Esophagus muscularis mucosa (tissue), 4 donors: ENCODE measurements at regions not wholly inside any gene's neighbourhood (a gene's known extent, or its start where the extent isn't known, plus 50 kb on each side); places are given as distances from the start of the nearest gene placed in this dataset.

Source experiments
- DNase-seq: peaks from one replicate; pipeline ENCODE4 v3.0.0-alpha.2; 2017; ENCODE audit errors: extremely low spot score
- H3K27ac ChIP-seq, 4 donors: fragments of 200-600 bp; sonication (generic); replicated peaks in 1 of 4; 1 replicate in 3 of 4; 2 replicates in 1 of 4; pipeline ENCODE4 v1.5.1; 2016 to 2019; ENCODE audit warnings: mild to moderate bottlenecking in 1 of 4
- H3K27me3 ChIP-seq, 4 donors: fragments of 200-600 bp; sonication (generic); one replicate each; pipeline versions ENCODE4 v1.5.1 to v1.6.0; 2016 to 2019
- H3K36me3 ChIP-seq, 4 donors: fragments of 200-600 bp; sonication (generic); one replicate each; pipeline ENCODE4 v1.5.1; 2016 to 2019
- H3K4me1 ChIP-seq, 4 donors: fragments of 200-600 bp; sonication (generic); one replicate each; pipeline ENCODE4 v1.5.1; 2016 to 2019
- H3K4me3 ChIP-seq, 4 donors: fragments of 200-600 bp; sonication (generic); 1 replicate in 2 of 4; 2 replicates in 2 of 4; pipeline ENCODE4 v1.5.1; 2016 to 2019; ENCODE audit warnings: mild to moderate bottlenecking in 4 of 4, moderate library complexity in 1 of 4
- H3K9me3 ChIP-seq, 4 donors: fragments of 200-600 bp; sonication (generic); 1 replicate in 3 of 4; 2 replicates in 1 of 4; pipeline ENCODE4 v1.5.1; 2016 to 2019
- CTCF ChIP-seq, 3 experiments: fragments of 200-600 bp in 2 of 3; fragments of 450-650 bp in 1 of 3; sonication (generic) in 2 of 3; IDR thresholded peaks; one replicate each; pipeline ENCODE4 v1.5.1; 2017 to 2019; ENCODE audit warnings: antibody characterized with exemption in 3 of 3, mild to moderate bottlenecking in 2 of 3, moderate library complexity in 1 of 3
- EP300 ChIP-seq: sonication (generic); formaldehyde crosslinking; IDR thresholded peaks from one replicate; pipeline ENCODE4 v1.6.1; 2017; ENCODE audit warnings: antibody characterized with exemption
- POLR2A ChIP-seq: fragments of 450-650 bp; IDR thresholded peaks from one replicate; pipeline ENCODE4 v1.6.1; 2017; ENCODE audit warnings: antibody characterized with exemption, moderate library complexity, mild to moderate bottlenecking, low read depth
- POLR2AphosphoS5 ChIP-seq, 2 donors: sonication (generic); formaldehyde crosslinking; IDR thresholded peaks; one replicate each; pipeline ENCODE4 v1.6.1; 2017; ENCODE audit warnings: antibody characterized with exemption in 2 of 2
- WGBS: methylation state at CpG from one replicate; pipeline ENCODE4 v1.1.5; 2018; 5-methylcytosine and 5-hydroxymethylcytosine counted together
- intact Hi-C: fragments of 100-400 bp; cut with DNase I; formaldehyde crosslinking; loops from one replicate; pipeline ENCODE4 v1.15.1; 2023

DNA sequence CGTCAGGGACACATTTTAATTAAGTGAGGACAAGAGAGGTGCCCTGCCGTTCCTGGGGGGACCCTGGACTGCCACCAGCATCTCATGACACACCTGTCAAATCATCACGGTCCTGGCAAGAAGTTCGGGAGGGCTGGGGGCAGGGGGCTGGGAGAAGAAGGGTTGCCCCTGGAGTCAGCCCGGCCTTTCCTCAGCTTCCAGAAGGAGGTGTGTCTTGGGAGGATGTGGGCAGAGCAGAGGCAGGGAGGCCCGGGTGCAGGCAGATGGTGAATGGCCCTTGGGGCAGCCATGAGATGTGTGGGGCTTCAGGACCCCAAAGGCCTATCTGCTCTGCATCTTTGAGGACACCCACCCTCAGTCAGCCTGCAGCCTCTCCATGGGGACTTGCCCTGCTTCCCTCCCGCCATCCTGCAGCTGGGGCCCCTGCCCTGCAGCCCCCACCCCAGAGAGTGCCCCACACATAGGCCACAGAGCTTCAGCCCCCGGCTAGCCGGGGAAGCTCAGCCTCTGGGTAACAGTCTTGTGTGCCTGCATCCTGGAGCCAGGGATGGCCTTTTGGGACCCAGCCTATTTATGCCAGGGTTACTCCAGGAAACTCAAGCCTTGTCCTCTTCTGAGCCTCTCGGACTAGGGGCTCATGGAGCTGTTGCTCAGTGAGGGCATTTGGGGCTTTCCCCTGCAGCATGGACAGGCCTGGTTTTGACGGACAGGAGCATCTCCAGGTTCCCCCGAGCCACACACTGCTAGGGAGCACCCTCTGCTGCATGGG is 178.5 kb downstream of the KIF26A start:
- no peak for DNase-seq
- Histone ChIP-seq H3K9me3 (no peaks in the 10 kb centered on the region), H3K4me1 (peaks cover 5 to 8% (median 6%) of the 10 kb centered on the region in 4 donors), H3K4me3 (no peak overlapping the region), H3K27me3 (peaks cover 0 to 41% (median 0%) of the 10 kb centered on the region in 4 donors), H3K27ac (no peak overlapping the region), H3K36me3 (no peaks in the 10 kb centered on the region)
- WGBS = 77% methylated on average over 12 of the region's 12 CpGs
- TF ChIP-seq POLR2AphosphoS5 (IDR thresholded peaks at IDR 0.05) = no peak
- no peak for TF ChIP-seq EP300
- TF ChIP-seq CTCF (IDR thresholded peaks at IDR 0.05) = no peak
- no peak for TF ChIP-seq POLR2A
- intact Hi-C loops = no loop called here

- H3K27me3 ChIP-seq = peaks cover 0 to 46% (median 0%) of the 10 kb centered on the region in 4 donors
- intact Hi-C loops = no loop called here
- no peaks in the 10 kb centered on the region for H3K36me3 ChIP-seq
- whole genome bisulfite sequencing = 86% methylated on average over 18 of the region's 18 CpGs
- no peaks in the 10 kb centered on the region for H3K9me3 ChIP-seq
- no peak overlapping the region for H3K4me3 ChIP-seq
- TF ChIP-seq POLR2AphosphoS5 (IDR thresholded peaks at IDR 0.05) (no peak), EP300 (no peak), POLR2A (no peak), CTCF (IDR thresholded peaks at IDR 0.05) (no peak)
- H3K27ac ChIP-seq = no peak overlapping the region
- H3K4me1 ChIP-seq = peaks cover 5 to 8% (median 6%) of the 10 kb centered on the region in 4 donors
- no peak for DNase-seq
These were observed 179.1 kb downstream of the KIF26A start for GRCh38 chr14:104317492-104317805.

GRCh38 chr14:104317975-104318557 is 179.7 kb downstream of the KIF26A start:
- 86% methylated on average over 13 of the region's 18 CpGs for whole genome bisulfite sequencing
- intact Hi-C loops = no loop called here
- no peaks in the 10 kb centered on the region for H3K36me3 ChIP-seq

DNA sequence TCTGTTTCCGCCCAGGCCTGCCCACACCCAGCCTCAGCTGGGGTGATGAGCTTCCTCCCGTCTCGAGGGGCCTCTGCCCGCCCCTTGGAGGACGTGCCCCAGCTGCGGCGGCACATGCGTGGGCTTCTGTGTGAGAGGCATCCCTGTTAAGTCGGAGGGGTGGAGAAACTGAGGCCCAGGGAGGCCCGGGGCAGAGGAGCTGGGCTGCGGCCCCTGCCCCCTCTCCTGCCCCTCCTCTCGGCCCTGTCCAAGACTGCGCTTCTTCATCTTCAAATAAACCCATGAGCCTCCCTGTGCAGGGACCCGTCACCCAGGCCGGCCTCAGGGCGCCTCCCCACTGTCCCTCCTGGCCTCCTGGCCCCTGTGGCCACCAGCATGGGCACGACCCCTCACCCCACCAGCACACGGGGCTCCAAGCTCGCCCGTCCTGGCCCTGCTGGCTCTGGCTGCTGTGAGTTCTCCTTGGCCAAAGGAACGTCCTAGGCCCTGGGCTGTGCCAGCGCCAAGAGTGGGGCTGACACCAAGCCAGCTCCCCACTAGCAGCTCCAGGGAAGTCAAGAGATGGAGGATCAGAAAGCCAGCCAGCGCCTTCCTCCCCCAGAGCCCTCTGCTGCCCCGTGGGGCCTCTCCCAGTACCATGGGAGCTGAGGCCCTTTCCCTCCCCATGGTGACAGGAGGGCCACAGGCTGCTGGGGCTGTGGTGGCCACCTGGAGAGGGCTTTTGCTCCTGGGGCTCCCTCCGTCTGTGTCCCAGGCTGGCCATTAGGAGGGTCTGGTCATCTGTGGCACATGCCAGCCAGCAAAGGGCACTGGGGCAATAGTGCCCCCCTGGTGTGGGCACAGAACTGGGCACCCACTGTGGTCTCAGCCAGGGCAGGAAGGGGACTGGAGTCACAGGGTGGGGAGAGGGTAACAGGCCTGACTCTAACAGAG is 180.4 kb downstream of the KIF26A start:
- no peak for TF ChIP-seq POLR2AphosphoS5 (IDR thresholded peaks at IDR 0.05)
- no peak for TF ChIP-seq CTCF (IDR thresholded peaks at IDR 0.05)
- no peak for TF ChIP-seq POLR2A
- TF ChIP-seq EP300 = no peak
- 84% methylated on average over 17 of the region's 25 CpGs for WGBS
- H3K27me3 ChIP-seq = peaks cover 0 to 58% (median 0%) of the 10 kb centered on the region in 4 donors
- no peak overlapping the region for H3K27ac ChIP-seq
- no peaks in the 10 kb centered on the region for H3K9me3 ChIP-seq
- intact Hi-C loops = no loop called here
- H3K36me3 ChIP-seq = no peaks in the 10 kb centered on the region
- H3K4me3 ChIP-seq = no peak overlapping the region
- peaks cover 5 to 8% (median 6%) of the 10 kb centered on the region in 4 donors for H3K4me1 ChIP-seq
- no peak for DNase-seq

More at GRCh38 chr14:104317975-104318557, 179.7 kb downstream of the KIF26A start:
- Histone ChIP-seq H3K4me3 (no peak overlapping the region), H3K9me3 (no peaks in the 10 kb centered on the region), H3K27ac (no peak overlapping the region), H3K4me1 (peaks cover 5 to 8% (median 6%) of the 10 kb centered on the region in 4 donors), H3K27me3 (peaks cover 0 to 52% (median 0%) of the 10 kb centered on the region in 4 donors)
- DNase-seq = no peak
- no peak for TF ChIP-seq POLR2AphosphoS5 (IDR thresholded peaks at IDR 0.05)
- TF ChIP-seq CTCF (IDR thresholded peaks at IDR 0.05) = no peak
- no peak for TF ChIP-seq EP300
- no peak for TF ChIP-seq POLR2A
